GM12872 (cell line): ENCODE measurements at regions not wholly inside any gene's neighbourhood (a gene's known extent, or its start where the extent isn't known, plus 50 kb on each side); places are given as distances from the start of the nearest gene placed in this dataset.

ENCODE experiments used
- CTCF ChIP-seq: IDR thresholded peaks from 3 replicates; pipeline ENCODE4 v1.5.1; 2011; ENCODE audit warnings: low read depth, mild to moderate bottlenecking, low read length, moderate library complexity; ENCODE audit not compliant: insufficient read depth

DNA sequence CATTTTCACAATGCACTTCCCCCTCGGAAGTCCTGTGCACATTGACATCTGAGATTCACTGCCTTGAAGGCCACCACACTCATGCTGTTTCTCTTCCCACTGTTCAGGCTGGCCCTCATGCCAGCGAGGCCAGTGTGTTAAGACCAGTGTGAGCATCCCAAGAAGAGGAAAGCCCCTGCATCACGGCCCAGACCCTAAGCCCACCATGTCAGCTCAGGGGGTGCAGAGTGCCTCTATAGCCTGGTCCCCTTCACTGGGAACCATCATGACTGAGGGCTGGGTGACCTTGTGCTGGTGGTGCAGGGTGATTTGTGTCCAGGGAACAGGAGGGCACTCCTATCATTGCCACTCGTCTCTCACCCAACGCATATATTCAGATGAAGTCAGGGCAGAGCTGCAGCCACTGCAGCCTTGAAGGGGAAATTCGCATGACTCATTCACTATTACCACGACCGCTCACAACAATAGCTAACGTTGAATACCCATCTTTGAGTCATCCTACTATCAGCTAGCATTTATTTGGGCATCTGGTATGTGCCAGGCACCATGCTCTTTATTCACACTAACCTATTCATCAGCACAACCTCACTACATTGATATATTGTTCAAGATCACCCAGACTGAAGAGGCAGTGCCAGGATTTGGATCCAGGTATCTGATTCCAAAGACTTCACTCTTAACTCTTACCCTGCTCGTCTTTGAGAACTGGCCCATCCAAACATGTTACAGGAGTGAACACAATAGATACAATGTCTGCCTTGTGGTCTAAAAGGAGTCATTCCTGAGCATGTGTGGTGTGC is 58.8 kb upstream of the SLC6A11 start:
- TF ChIP-seq CTCF = no peak

GRCh38 chr3:10757821-10758130 is 58.3 kb upstream of the SLC6A11 start:
- TF ChIP-seq CTCF = no peak

GRCh38 chr3:10758304-10759037 is 57.6 kb upstream of the SLC6A11 start:
- TF ChIP-seq CTCF = peak; percentile 82

- TF ChIP-seq CTCF = no peak
Observed at GRCh38 chr3:10759495-10759894, 56.5 kb upstream of the SLC6A11 start.

GRCh38 chr3:10760199-10760598 is 55.8 kb upstream of the SLC6A11 start:
- TF ChIP-seq CTCF = no peak

GRCh38 chr3:10761583-10761982 is 54.4 kb upstream of the SLC6A11 start:
- TF ChIP-seq CTCF = no peak

GRCh38 chr3:10762116-10762515 is 53.9 kb upstream of the SLC6A11 start:
- TF ChIP-seq CTCF = no peak
